HEK293T (cell line): ENCODE measurements at regions not wholly inside any gene's neighbourhood (a gene's known extent, or its start where the extent isn't known, plus 50 kb on each side); places are given as distances from the start of the nearest gene placed in this dataset.

Source experiments
- ARNT ChIP-seq: fragments of 450-650 bp; IDR thresholded peaks from 2 replicates; pipeline ENCODE4 v1.6.1; 2017; ENCODE audit warnings: mild to moderate bottlenecking
- BHLHE40 ChIP-seq: fragments of 450-650 bp; IDR thresholded peaks from 2 replicates; pipeline ENCODE4 v1.6.1; 2016; ENCODE audit warnings: mild to moderate bottlenecking, moderate library complexity, borderline replicate concordance
- CTBP1 ChIP-seq: fragments of 450-650 bp; IDR thresholded peaks from 2 replicates; pipeline ENCODE4 v1.6.1; 2016; ENCODE audit warnings: borderline replicate concordance
- ELF4 ChIP-seq: fragments of 450-650 bp; IDR thresholded peaks from 2 replicates; pipeline ENCODE4 v1.6.1; 2017; ENCODE audit warnings: antibody characterized with exemption
- FOXA1 ChIP-seq: fragments of 450-650 bp; IDR thresholded peaks from 2 replicates; pipeline ENCODE4 v1.6.1; 2016; ENCODE audit warnings: mild to moderate bottlenecking
- FOXK2 ChIP-seq: fragments of 450-650 bp; IDR thresholded peaks from 2 replicates; pipeline ENCODE4 v1.6.1; 2016; ENCODE audit warnings: mild to moderate bottlenecking
- HDGF ChIP-seq: fragments of 450-650 bp; IDR thresholded peaks from 2 replicates; pipeline ENCODE4 v1.6.1; 2017; ENCODE audit warnings: antibody characterized with exemption, borderline replicate concordance
- LEF1 ChIP-seq: fragments of 450-650 bp; IDR thresholded peaks from 2 replicates; pipeline ENCODE4 v1.6.1; 2017; ENCODE audit warnings: mild to moderate bottlenecking, borderline replicate concordance
- NFRKB ChIP-seq: fragments of 450-650 bp; IDR thresholded peaks from 2 replicates; pipeline ENCODE4 v1.6.1; 2016; ENCODE audit warnings: mild to moderate bottlenecking, moderate library complexity
- SP1 ChIP-seq: fragments of 450-650 bp; IDR thresholded peaks from 2 replicates; pipeline ENCODE4 v1.6.1; 2017
- SUZ12 ChIP-seq: fragments of 450-650 bp; IDR thresholded peaks from 2 replicates; pipeline ENCODE4 v1.6.1; 2016; ENCODE audit warnings: mild to moderate bottlenecking
- TARDBP ChIP-seq: fragments of 450-650 bp; IDR thresholded peaks from 2 replicates; pipeline ENCODE4 v1.6.1; 2016

GRCh38 chr10:124179308-124180043, 86.1 kb upstream of the CHST15 start:
- TF ChIP-seq ARNT (no peak), NFRKB (no peak), SP1 (no peak), FOXA1 (no peak), BHLHE40 (no peak), TARDBP (no peak), ELF4 (no peak), SUZ12 (no peak), HDGF (no peak), FOXK2 (no peak), CTBP1 (no peak), LEF1 (no peak)
